Urothelium cell line (cell line): ENCODE measurements at regions not wholly inside any gene's neighbourhood (a gene's known extent, or its start where the extent isn't known, plus 50 kb on each side); places are given as distances from the start of the nearest gene placed in this dataset.

Source experiments
- DNase-seq: peaks from one replicate; pipeline ENCODE4 v3.0.0; 2011; ENCODE audit warnings: low spot score, mixed read lengths
- FAIRE-seq: peaks from 2 replicates; lab custom pipeline; 2011; peaks lifted over from hg19 to GRCh38; lab: Jason Lieb, UNC

DNA sequence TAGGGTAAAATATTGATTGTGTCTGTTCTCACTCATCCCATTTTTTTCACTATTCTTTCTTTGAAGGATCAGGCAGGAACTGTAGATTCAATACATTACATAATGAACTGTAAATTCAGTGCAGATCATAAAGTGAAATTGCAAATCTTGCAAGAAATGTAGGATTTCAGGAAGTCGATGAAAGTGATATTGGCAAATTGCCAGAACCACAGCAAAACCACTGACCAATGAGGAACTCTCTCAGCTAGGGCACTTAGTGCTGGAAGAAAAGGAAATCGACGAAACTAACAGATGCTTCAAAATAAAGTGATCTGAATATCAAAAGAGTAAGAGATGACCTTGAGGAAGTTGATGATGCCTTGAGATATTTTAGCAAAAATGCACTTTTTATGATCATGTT, 157.6 kb downstream of the AACS start:
- FAIRE-seq (no peak), DNase-seq (no peak)

DNA sequence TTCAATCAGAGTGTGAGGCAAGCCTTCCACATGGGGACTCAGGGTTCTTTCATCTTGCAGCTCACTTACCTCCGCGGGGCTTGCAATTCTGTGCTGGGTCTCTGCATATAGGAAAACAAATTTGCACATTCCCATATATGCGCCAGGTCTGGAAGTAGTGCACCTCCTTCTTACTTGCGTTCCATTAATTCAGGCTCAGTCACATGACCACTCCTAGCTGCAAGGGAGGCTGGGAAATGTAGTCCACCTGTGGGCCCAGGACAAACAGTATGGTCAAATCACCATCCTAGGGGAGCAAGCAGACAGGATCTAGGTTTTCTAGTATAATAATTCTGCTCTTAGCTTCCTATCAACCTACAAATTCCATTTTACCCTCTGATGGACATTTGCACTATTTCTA, 160.4 kb downstream of the AACS start:
- FAIRE-seq = no peak
- no peak for DNase-seq

DNA sequence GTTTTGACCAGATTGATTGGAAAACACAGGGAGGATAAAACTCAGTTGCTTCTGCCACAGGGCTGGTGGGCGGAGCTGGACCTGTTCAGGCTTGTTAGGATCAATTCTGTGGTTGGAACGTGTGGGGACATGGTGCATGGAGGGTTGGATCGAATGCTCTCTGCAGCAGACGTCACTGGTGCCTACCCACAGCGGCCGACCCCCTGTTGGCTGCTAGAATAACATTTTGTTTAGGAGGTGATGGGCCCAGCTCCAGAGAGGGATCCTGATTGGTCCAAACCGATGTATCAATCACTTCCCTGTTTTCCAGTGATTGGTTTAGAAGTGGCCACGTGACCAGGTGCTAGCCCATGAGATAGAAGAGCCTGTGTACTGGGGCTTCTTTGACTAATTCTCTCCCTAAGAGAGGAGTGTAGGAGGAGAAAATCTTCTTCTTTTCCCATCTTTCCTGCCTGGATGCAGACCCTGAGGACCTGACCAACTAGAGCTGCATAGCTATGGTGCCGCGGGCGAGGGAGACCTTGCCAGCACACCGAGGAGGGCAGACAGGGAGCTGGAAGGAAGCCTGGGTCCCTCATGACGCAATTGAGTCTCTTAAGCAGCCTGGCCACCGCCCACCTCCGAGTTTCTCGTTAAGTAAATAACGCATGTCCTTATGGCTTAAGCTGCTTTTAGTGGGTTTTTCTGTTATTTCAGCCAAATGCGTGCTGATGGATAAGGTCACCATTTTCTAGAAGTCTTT, 163.5 kb downstream of the AACS start:
- DNase-seq (no peak), FAIRE-seq (no peak)

DNA sequence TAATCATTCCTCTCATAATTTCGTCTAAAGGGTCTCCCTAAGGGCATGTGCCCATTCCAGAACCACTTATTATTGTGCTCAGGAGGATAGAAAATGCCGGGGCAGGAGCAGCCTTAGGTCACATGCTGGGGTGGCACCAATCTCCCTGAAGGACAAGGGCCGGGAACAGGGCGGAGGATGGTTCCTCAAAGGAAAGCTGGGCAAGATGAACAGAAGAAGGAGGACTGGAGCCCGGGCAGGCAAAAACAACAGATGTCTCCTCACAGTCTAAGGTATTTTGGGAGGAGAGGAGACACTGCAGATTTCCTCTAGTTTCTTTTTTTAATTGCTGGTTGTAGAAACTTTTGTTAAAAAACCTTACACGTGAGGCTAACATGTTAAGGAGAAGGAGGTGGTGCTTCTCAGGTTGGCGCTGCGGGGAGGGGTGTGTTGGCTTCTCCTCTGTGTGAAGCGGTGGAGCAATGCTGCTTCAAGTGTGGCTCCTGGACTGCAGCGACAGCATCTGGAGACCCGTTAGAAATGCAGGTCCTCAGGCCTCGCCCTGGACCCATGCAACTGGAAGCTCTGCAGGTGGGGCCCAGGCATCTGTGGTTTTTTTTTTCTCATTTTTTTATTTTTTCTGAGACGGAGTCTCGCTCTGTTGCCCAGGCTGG, 164.8 kb downstream of the AACS start:
- FAIRE-seq = no peak

DNA sequence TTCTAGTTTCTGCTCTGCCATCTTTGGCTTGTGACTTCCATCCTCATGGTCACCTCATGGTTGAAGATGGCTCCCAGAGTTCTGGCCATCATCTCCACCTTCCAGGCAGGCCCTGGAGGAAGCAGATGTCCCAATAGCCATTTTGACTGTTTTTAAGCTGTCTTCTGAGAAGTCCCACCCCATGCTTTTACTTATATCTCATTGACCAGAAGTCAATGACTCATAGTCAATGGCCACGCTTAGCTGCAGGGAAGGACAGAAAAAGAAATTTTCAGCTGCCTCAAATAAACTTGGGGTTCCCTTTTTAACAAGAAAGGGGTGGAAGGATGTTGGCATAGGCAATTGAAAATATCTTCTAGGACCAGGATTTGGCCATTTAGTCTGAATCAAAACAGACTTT, 168.1 kb downstream of the AACS start:
- FAIRE-seq (no peak), DNase-seq (no peak)

More for the DNA sequence above, 164.8 kb downstream of the AACS start:
- no peak for DNase-seq

DNA sequence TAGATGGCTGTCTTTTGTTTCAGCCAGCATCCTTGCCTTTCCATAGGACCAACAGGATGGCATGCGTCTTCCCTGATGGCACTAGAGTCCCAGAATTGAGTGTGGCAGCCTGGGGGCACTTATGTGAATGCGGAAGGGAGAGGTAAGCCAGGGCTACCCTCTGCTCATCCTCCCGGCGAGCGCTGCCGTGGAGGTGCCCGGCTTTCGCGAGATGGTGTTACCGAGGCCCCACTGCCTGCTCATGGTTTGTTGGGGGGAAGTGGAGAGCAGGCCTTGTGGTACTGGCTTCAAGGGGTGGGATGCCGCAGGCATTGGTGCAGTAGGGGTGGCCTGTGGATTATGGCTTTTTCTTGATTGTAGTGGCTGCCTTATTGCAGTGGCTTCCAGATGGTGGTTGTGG, 174.3 kb downstream of the AACS start:
- no peak for FAIRE-seq
- no peak for DNase-seq

DNA sequence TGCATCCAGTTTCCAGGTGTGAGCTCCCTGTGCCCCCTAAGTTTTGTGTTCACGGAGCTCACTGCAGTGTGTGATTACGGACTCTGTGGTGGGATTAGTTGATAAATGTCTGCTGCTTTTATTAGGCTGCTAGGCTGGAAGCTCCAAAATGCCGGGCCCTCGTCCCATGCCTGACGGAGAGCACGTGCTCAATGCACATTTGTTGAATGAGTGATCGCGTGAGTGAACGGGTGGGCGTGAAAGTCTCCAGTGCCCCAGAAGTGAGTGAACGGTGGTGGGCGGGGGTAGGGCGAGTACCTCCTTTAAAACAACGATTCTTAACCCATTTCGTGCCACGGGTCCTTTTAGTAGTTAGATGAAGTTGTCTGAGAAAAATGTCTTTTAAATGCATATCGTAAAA, 175.5 kb downstream of the AACS start:
- FAIRE-seq = no peak
- DNase-seq = no peak

DNA sequence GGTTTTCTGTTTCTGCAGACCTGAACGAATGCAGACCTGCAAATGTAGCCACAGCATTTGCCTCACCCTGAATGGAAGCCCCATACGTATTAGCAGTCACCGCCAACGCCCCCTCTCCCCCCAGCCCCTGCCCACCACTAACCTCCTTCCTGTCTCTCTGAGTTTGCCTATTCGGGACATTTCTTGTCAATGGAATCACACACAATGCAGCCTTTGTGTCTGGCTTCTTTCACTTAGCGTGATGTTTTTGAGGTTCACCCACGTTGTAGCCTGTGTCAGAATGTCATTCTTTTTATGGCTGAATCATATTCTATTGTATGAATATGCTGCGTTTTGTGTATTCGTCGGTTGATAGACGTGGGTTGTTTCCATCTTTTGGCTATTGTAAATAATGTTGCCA, 178.6 kb downstream of the AACS start:
- DNase-seq = no peak
- FAIRE-seq = peak; percentile 5

DNA sequence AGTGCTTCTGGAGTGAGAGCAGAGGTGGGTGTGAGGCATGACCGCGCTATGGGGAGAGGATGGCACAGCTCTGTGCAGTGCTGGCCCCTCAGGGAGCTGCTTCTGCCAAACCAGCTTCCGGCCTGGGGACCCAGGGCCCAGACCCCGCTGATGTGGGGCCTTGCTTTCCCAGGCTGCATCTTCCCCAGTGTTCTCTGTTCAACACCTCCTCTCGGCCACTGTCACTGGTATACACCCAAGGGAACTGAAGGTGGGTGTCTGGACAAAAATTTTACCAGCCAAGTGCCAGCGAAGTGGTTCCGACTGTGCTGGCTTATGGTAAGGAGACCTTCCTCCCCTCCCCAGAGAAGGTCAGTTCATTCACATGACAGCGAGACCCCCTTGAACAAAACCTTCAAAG, 179.1 kb downstream of the AACS start:
- DNase-seq = no peak
- FAIRE-seq = no peak

DNA sequence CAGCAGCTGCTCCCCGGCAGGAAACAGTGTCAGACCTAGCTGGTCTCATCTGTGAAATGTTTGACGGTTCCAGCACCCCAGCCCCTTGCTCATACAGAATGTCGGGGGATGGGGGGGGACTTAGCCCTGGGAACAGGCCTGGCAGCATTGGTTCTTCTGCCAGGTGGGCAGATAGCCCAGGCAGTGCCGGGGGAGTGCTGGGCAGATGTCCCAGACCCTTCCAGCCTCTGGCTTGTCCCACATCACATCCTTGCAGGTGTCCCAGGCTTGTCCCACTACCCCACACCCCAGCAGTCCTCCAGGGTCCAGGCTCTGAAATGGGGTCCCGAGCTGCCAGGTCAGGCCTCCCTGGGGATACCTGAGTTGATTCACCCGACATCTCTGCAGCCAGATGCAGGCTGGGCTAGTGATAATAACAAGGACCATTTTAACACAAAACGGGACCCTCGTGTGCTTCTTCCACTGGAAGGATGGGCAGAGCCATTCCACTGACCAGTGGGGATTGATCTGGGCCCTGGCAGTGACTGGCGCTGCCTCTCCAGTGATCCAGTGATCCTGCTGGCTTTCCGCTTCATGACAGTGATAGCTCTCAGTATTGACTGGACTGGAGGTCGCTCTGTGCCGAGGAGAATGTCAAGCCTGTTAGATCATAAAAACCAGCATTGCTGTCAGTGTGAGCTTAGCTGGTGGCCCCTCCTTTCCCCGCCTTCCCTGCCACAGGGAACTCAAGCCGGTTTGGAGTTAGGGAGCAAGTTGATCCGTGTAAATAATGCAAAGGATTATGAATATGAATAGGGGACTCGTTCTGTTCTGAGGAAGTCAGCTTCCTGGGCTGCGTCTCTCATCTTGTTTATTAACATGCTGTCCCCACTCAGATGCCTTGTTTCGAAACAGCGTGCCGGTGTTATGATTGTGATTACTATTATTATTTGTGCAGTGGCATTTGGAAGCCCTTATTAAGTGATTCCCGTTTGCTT, 180.6 kb downstream of the AACS start:
- DNase-seq = no peak
- FAIRE-seq = no peak

DNA sequence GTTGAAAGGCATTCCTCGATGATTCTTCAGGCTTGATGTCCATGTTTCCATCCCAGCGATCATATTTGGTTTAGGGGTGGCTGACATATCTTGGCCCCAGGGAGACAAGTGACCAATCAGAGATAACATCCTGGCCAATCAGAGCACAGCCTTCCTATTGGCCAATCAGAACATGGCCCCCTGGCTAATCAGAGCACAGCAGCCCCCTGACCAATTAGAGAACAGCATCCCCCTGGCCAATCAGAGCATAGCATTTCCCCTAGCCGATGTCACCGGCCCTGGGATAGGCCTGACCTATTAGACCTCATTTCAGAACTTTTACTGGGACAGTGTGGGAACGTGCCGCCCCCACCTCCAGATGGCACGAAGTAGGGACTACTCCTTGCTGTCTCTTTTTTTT, 182.2 kb downstream of the AACS start:
- no peak for DNase-seq
- FAIRE-seq = no peak

DNA sequence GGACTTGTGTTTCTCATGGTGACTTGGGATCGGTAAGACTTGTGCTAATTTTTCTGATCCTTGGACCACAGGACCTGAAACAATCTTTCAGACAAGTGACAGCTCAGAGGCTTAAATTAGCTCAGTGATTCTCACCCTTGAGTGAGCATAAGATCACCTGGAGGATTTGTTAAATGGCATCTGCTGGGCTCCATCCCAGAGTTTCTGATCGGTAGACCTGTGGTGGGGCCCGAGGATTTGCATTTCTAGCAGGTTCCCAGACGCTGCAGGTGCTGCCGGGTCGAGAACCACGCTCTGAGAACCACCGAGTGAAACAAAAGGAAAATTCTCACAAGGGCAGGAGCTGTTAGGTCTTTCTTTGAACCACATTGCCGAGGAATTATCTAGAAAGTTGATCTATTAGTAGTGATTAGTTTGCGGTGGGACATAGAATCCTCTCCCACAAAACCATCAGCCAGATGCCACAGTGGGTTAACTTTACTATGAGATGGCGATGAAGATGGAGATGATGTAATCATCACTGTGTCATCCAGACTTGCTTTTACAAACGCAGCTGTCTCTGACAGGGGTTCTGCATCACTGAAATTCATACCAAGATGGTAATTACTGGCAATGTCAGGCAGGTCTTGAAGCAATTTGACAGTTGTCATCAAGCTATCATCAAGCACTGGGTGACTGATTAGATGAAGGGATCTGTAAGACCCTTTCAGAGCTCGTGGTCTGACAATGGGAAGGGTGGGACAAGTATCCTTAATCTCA, 184.0 kb downstream of the AACS start:
- DNase-seq (no peak), FAIRE-seq (no peak)

DNA sequence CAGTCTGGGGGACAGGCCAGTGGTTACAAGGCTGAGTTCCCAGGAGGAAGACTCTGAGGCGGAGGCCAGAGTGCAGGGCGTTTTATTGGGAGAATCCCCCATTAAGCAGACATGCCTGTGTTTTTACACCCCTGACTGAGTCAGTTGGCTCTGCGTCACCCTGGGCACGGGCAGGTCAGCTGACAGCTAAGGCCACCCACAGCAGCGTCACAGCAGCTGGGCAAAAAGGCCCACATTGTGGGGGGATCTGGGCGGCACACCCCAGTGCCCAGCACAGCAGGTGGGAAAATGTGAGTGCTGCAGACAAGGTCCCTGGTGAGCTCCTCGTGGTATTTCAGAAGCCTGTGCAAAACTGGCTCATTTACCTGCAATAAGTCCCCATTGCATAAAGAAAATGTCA, 184.7 kb downstream of the AACS start:
- FAIRE-seq (no peak), DNase-seq (no peak)

DNA sequence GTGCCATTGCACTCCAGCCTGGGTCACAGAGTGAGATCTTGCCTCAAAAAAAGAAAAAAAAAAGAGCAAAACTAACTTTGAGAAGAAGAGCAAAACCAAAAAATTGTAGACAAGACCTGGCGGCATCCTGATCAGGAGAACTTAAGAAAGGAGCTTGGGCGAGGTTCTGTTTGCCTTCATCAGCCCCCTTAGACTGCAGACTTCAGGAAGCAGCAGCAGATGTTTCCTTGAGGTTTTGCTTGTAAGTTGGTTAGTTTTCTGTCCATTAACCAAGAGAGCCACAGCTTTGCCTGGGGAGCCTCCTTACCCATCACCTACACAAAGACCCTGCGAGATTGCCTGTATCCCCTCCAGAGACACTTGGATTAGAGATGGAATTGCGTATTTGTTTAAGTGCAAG, 189.0 kb downstream of the AACS start:
- FAIRE-seq (no peak), DNase-seq (no peak)

DNA sequence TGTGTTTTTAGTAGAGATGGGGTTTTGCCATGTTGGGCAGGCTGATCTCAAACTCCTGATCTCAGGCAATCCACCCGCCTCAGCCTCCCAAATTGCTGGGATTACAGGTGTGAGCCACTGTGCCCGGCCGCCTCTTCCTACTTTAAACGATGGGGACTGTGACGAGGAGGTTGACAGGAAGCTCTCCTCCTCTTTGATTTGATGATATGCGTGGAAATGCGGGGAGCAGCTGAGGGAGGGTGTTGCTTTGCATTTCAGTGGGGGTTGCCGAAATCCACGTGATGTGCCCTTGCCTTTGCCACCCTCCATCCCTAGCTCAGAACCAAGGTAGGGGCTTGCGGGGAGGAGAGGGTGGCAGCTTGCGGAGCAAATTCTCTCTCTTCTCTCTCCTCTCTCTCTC, 189.6 kb downstream of the AACS start:
- no peak for FAIRE-seq
- DNase-seq = no peak

DNA sequence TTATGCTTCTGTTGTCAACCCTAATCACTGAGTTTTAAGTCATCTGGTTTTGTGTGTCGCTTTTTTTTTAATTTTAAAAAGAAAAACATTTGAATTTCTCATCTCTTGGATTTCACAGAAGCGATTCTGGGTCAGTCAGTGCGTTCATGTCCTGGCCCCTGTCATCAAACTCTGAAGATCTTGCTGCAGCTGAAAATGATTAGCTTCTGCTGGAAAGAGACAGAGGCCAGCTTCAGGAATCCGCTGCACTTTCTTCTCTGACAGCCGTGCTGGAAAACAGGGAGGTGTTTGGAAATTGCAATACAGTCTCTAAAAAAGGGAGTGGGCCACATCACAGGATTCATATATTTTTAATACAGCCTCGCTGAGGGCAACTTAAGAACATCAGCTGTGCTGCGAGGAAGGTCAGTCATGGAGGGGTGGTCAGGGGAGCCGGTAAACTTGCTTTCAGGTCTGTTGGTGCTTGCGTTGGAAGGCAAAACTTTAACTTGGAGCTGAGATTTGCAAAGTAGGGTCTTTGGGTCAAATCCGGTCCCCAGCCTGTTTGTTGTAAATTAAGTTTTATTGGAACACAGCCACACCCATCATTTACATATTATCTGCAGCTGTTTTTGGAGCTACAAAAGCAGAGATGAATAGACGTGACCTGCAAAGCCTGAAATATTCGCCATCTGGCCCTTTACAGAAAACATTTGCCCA, 190.8 kb downstream of the AACS start:
- no peak for FAIRE-seq

DNA sequence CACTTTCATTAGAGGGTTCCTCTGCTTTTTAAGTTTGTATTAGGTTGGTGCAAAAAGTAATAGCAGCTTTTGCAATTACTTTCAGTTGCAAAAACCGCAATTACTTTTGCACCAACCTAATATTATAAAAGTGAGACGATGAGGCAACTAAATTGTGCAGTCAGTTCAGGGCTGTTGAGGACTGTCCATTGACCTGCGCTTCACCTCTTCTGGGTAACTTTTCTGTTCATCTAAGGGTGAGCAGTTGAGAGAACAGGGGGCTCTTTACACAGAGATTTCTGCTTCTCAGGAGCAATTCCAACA, 191.3 kb downstream of the AACS start:
- DNase-seq (no peak), FAIRE-seq (no peak)

More for the DNA sequence above, 190.8 kb downstream of the AACS start:
- no peak for DNase-seq

DNA sequence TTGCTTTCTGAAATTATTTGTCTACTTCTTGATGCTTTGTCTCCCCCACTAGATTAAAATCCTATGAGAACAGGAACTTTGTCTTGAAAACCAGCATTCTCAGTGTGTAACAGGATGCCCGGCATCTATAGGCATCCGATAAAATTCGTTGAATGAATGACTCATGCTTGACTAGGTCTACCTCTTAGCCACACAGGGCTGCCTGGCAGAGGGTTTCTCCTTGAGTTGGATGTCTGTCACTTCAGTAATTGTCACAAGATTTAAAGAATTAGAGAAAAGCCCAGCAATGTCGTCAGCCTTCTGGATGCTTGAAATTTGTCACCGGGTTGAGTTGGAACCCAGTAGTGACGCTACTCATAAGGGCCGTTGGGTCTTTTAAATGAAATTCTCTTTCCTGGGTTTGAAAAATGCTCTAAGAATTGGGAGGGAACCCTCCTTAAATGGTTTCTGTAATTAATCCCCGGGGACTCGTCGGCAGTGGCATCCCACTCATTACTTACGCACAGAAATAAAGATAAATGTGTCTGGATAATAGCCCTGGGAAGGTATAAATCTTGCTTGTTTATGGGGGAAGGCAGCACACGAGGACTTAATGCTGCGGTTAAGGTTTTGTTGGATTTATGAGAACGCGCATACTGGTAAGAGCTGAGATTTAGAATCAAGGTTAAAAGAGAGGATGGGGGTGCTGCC, 194.1 kb downstream of the AACS start:
- FAIRE-seq (no peak), DNase-seq (no peak)

DNA sequence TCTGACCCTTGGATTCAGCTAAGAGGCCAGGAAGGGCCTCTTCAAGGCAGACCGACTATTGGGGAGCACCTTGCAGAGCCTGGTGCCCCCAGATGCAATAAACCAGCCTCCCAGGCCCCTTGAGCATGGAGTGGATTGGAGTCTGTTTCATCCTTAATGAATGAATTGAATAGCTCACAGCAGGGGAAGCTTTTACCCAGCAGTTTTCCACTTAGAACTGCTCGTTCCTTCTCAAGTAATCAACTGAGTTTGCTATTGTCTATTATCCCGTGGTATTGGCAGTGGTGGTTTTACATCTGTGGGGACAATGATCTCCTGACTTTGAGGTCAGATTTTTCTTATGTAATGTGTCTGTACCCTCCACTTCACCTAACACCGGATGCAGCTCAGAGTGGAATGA, 197.6 kb downstream of the AACS start:
- no peak for DNase-seq
- FAIRE-seq = no peak

DNA sequence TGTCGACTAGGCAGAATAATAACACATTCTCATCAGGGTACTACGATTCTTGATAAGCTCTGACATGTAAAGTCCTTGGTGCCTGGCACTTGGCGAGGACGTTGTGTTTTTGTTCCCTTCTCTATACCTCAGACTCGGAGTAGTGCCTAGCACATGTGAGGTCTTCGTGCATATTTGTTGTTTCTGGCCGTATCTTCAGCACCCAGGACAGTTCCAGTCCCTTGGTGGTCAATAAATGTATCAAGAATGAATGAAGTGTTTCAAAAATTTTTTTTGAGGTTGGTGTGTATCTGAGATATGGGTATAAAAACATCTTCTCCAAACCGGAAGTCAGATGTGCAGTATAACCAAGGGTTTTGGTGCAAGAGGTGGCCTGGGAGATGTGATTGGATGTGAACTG, 198.2 kb downstream of the AACS start:
- no peak for FAIRE-seq
- DNase-seq = no peak
